ENCODE measurements at regions not wholly inside any gene's neighbourhood (a gene's known extent, or its start where the extent isn't known, plus 50 kb on each side); places are given as distances from the start of the nearest gene placed in this dataset.

DNA sequence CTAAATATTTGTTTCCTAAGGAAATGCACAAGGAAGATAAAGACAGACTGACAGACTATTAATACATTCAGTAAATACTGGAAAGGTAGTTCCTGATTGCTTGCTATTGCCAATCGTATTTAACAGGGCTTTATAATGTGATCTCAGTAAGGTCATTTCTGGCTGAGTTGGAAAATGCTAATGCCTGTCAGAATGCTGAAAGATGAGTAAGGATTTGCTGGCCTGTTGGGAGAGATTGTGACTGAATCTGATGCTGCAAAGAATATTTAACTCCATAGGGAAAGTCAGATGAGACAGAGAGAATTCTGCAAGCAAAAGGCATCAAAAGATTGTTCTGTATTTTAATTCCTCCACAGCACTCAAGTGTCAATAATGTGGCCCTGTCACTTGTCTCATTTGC is 169.0 kb downstream of the BEND2 start:
- no peak for DNase-seq (ENCODE audit: low read depth)
- no peak overlapping the region for H3K4me3 ChIP-seq (ENCODE audit: low read length)
- no peak for TF ChIP-seq CTCF (conservative IDR thresholded peaks at IDR 0.05; ENCODE audit: low read depth, low read length)

GRCh38 chrX:18047491-18047890 is 173.2 kb downstream of the BEND2 start:
- no peak for TF ChIP-seq CTCF (conservative IDR thresholded peaks at IDR 0.05; ENCODE audit: low read depth, low read length)
- no peak overlapping the region for H3K4me3 ChIP-seq (ENCODE audit: low read length)
- no peak for DNase-seq (ENCODE audit: low read depth)

- H3K4me3 ChIP-seq (ENCODE audit: low read length) = no peak overlapping the region
- DNase-seq (ENCODE audit: low read depth) = no peak
- TF ChIP-seq CTCF (conservative IDR thresholded peaks at IDR 0.05; ENCODE audit: low read depth, low read length) = no peak
Observed at GRCh38 chrX:18045436-18045835, 175.2 kb downstream of the BEND2 start.

DNA sequence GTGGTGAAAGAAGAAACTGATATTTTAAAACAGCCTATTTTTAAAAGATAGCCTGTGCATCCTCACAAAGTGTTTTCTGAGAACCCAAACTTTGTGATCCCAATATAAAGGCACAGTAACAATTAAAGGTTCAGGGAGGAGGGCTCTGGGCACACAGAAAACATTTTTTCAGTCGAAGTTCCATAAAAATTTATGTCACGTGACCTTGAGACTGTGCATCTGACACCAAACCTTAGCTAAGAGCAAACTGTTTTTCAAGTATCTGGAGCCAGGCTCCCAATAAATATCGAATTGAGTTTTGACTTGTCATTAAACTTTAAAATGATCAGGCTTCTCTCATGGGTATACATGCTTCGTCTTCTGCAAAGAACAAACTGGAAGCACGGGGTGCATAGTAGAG is 177.9 kb downstream of the BEND2 start:
- no peak for DNase-seq (ENCODE audit: low read depth)
- no peak overlapping the region for H3K4me3 ChIP-seq (ENCODE audit: low read length)
- TF ChIP-seq CTCF (conservative IDR thresholded peaks at IDR 0.05; ENCODE audit: low read depth, low read length) = no peak

DNA sequence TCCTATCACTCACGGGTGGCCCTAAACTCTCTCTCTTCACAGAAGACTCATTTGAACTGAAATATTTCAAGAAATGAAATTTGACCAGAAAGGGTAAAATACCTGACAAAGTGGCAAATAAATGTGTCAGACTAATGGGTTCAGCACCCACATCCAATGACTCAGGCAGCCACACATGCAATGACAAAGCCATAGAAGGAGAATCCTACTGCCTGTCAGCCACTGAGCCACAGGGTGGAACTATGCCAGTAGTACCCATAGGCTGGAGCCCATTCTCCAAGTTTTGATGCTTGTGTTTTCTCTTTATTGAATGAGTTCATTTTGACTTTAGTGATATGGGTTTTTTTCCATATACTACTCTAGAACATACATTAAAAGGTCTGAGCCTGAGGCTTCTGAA is 179.0 kb downstream of the BEND2 start:
- DNase-seq (ENCODE audit: low read depth) = no peak
- TF ChIP-seq CTCF (conservative IDR thresholded peaks at IDR 0.05; ENCODE audit: low read depth, low read length) = no peak

GRCh38 chrX:18039023-18039422 is 177.9 kb upstream of the RAI2 start:
- TF ChIP-seq CTCF (conservative IDR thresholded peaks at IDR 0.05; ENCODE audit: low read depth, low read length) = no peak
- no peak for DNase-seq (ENCODE audit: low read depth)
- H3K4me3 ChIP-seq (ENCODE audit: low read length) = no peak overlapping the region

More for the DNA sequence above, 179.0 kb downstream of the BEND2 start:
- no peak overlapping the region for H3K4me3 ChIP-seq (ENCODE audit: low read length)

GRCh38 chrX:18036394-18036793 is 175.3 kb upstream of the RAI2 start:
- H3K4me3 ChIP-seq (ENCODE audit: low read length) = no peak overlapping the region
- TF ChIP-seq CTCF (conservative IDR thresholded peaks at IDR 0.05; ENCODE audit: low read depth, low read length) = no peak
- DNase-seq (ENCODE audit: low read depth) = no peak
